CD1c-positive myeloid dendritic cell (primary cell): ENCODE measurements at regions not wholly inside any gene's neighbourhood (a gene's known extent, or its start where the extent isn't known, plus 50 kb on each side); places are given as distances from the start of the nearest gene placed in this dataset.
"Not testable (repeated sequence)": the region's sequence is repeated elsewhere in the genome, so short reads cannot be mapped to it uniquely, and the experiment has no call there.

Source experiments
- DNase-seq: peaks from one replicate; pipeline ENCODE4 v3.0.0-alpha.2; 2016; ENCODE audit errors: extremely low spot score

GRCh38 chr10:113463777-113464176 is 89.1 kb upstream of the HABP2 start:
- DNase-seq: no peak

GRCh38 chr10:113469796-113470195 is 83.1 kb upstream of the HABP2 start:
- DNase-seq: no peak

- DNase-seq: no peak
These were observed 82.2 kb upstream of the HABP2 start for GRCh38 chr10:113470372-113471240.

- DNase-seq: no peak
These were observed 81.4 kb upstream of the HABP2 start for GRCh38 chr10:113471241-113471996.

GRCh38 chr10:113473011-113473410 is 79.8 kb upstream of the HABP2 start:
- no peak for DNase-seq

GRCh38 chr10:113473851-113474250 is 79.0 kb upstream of the HABP2 start:
- DNase-seq: no peak

- DNase-seq: no peak
These were observed 78.1 kb upstream of the HABP2 start for GRCh38 chr10:113474752-113475151.

- no peak for DNase-seq
These were observed 77.5 kb upstream of the HABP2 start for GRCh38 chr10:113475381-113475807.

GRCh38 chr10:113476191-113476590 is 76.7 kb upstream of the HABP2 start:
- DNase-seq: no peak

- no peak for DNase-seq
These were observed 76.2 kb upstream of the HABP2 start for GRCh38 chr10:113476673-113477072.

- DNase-seq: no peak
These were observed 75.4 kb upstream of the HABP2 start for GRCh38 chr10:113477451-113477850.

GRCh38 chr10:113479346-113480080 is 73.3 kb upstream of the HABP2 start:
- no peak for DNase-seq

- DNase-seq: no peak
These were observed 72.8 kb upstream of the HABP2 start for GRCh38 chr10:113480081-113480360.

GRCh38 chr10:113480851-113481502 is 71.9 kb upstream of the HABP2 start:
- DNase-seq: no peak

GRCh38 chr10:113484487-113484886 is 68.4 kb upstream of the HABP2 start:
- no peak for DNase-seq

- no peak for DNase-seq
These were observed 67.1 kb upstream of the HABP2 start for GRCh38 chr10:113485736-113486135.

- no peak for DNase-seq
These were observed 66.3 kb upstream of the HABP2 start for GRCh38 chr10:113486531-113486930.

GRCh38 chr10:113487154-113487553 is 65.7 kb upstream of the HABP2 start:
- DNase-seq: no peak

- no peak for DNase-seq
These were observed 64.7 kb upstream of the HABP2 start for GRCh38 chr10:113488186-113488585.

GRCh38 chr10:113489522-113489921 is 63.3 kb upstream of the HABP2 start:
- not testable (repeated sequence) for DNase-seq

GRCh38 chr10:113491967-113492565 is 60.8 kb upstream of the HABP2 start:
- DNase-seq: no peak

- no peak for DNase-seq
These were observed 59.7 kb upstream of the HABP2 start for GRCh38 chr10:113493195-113493594.
